Panc1 (cell line): ENCODE measurements at regions not wholly inside any gene's neighbourhood (a gene's known extent, or its start where the extent isn't known, plus 50 kb on each side); places are given as distances from the start of the nearest gene placed in this dataset.

Experiments used
- POLR2AphosphoS5 ChIP-seq: IDR thresholded peaks from 2 replicates; pipeline ENCODE4 v1.6.1; 2012; ENCODE audit warnings: mild to moderate bottlenecking, low read depth, low read length, moderate library complexity
- TF ChIP-seq, protein P1 (sequence below): fragments of 450-650 bp; IDR thresholded peaks from 2 replicates; pipeline ENCODE4 v1.5.1; 2017; ENCODE audit warnings: mild to moderate bottlenecking
- TF ChIP-seq, protein P2 (sequence below), 2 experiments: IDR thresholded peaks; 2 replicates each; pipeline ENCODE4 v1.6.1; 2011 to 2012; ENCODE audit warnings: low read depth in 2 of 2, control low read depth in 1 of 2, low read length in 1 of 2, mild to moderate bottlenecking in 1 of 2, moderate library complexity in 1 of 2; ENCODE audit not compliant: insufficient read depth in 1 of 2

DNA sequence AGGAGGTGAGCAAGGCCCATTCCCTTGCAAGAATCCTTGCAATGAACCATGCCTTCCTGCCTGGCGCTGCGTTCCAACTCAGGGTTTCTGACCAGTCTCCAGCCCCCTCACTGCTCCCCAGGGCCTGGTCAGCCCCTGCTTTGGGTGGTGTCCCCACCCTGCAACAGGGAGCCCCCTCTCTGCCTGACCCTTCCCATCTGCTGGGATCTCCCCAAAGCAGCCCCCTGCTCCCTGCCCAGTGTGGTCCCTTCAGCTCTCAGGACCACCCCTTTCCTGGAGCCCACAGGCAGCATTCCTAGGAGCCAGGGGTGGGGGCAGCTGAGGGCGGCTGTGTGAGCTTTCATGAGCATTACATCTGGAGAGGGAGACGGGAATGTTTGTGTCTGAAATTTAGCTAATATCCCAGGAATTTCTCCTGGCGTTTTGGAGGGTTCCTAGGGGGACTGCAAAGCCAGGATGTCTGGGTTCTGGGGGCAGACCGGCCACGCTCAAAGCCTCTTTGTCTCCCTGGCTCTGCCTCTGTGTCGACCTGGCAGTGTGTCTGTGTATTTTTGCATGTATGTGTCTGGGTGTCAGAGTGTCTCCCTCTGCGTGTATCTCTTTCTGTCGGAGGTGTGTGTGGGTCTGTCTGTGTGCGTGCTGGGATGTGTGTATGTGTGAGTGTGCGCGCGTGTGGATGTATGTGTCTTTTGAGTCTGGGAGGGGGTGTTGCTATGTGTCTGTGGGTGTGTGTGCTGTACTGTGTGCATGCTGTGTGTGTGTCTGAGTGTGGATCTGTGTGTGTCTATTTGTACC, 300.5 kb upstream of the ZMIZ1 start:
- TF ChIP-seq, protein P1, sequence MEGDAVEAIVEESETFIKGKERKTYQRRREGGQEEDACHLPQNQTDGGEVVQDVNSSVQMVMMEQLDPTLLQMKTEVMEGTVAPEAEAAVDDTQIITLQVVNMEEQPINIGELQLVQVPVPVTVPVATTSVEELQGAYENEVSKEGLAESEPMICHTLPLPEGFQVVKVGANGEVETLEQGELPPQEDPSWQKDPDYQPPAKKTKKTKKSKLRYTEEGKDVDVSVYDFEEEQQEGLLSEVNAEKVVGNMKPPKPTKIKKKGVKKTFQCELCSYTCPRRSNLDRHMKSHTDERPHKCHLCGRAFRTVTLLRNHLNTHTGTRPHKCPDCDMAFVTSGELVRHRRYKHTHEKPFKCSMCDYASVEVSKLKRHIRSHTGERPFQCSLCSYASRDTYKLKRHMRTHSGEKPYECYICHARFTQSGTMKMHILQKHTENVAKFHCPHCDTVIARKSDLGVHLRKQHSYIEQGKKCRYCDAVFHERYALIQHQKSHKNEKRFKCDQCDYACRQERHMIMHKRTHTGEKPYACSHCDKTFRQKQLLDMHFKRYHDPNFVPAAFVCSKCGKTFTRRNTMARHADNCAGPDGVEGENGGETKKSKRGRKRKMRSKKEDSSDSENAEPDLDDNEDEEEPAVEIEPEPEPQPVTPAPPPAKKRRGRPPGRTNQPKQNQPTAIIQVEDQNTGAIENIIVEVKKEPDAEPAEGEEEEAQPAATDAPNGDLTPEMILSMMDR, result no peak
- TF ChIP-seq POLR2AphosphoS5, result no peak
- TF ChIP-seq, protein P2, sequence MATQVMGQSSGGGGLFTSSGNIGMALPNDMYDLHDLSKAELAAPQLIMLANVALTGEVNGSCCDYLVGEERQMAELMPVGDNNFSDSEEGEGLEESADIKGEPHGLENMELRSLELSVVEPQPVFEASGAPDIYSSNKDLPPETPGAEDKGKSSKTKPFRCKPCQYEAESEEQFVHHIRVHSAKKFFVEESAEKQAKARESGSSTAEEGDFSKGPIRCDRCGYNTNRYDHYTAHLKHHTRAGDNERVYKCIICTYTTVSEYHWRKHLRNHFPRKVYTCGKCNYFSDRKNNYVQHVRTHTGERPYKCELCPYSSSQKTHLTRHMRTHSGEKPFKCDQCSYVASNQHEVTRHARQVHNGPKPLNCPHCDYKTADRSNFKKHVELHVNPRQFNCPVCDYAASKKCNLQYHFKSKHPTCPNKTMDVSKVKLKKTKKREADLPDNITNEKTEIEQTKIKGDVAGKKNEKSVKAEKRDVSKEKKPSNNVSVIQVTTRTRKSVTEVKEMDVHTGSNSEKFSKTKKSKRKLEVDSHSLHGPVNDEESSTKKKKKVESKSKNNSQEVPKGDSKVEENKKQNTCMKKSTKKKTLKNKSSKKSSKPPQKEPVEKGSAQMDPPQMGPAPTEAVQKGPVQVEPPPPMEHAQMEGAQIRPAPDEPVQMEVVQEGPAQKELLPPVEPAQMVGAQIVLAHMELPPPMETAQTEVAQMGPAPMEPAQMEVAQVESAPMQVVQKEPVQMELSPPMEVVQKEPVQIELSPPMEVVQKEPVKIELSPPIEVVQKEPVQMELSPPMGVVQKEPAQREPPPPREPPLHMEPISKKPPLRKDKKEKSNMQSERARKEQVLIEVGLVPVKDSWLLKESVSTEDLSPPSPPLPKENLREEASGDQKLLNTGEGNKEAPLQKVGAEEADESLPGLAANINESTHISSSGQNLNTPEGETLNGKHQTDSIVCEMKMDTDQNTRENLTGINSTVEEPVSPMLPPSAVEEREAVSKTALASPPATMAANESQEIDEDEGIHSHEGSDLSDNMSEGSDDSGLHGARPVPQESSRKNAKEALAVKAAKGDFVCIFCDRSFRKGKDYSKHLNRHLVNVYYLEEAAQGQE (IDR thresholded peaks at IDR 0.05; ENCODE audit: insufficient read depth in 1 of 2, low read depth in 2 of 2, low read length in 1 of 2), result no peak
